ENCODE measurements at regions not wholly inside any gene's neighbourhood (a gene's known extent, or its start where the extent isn't known, plus 50 kb on each side); places are given as distances from the start of the nearest gene placed in this dataset.

DNA sequence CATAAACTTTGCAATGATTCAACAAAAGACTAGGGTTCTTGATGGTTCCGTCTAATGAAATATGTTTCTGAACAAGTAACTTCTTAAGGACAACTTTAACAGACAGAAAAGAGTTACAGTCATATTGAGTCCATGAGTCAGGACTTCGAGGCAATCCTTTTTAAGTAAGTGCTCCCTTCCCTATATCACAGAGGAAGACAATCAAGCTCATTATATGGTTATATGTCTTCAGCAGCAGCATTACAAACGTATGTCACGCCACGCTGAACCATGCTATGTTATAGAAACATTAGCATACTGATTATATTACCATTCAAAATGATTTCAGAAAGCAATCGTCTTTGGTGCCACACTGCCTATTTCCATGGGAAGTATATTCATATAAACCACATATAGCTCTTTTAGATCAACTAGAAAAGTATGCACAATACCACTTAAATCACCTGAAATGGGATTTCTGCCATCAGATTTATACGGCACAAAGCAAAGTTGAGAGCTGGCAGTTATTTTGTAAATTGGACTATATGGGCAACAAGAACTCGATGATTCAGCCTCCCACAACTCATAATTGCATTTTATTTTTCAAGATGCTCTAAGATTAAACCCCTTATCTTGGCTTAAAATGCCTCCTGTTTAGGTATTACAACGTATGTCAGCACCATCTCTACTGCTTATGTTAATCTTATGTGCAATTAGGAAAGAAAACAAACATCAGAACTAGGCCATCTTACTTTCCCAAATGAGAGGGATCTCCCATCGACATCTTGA, 111.3 kb upstream of the SAMSN1 start:
- ChIA-PET POLR2A (no interaction called here), SMC1A (ENCODE audit: uncharacterized antibody, unreplicated experiment) (no interaction called here), CTCF (no interaction called here), RAD21 (ENCODE audit: unreplicated experiment) (no interaction called here)
- no peak overlapping the region for H3K4me3 ChIP-seq
- FAIRE-seq, result no peak
- 70% methylated on average over 10 of the region's 10 CpGs for WGBS (ENCODE audit: insufficient coverage, insufficient replicate concordance, low lambda C conversion rate, missing lambda C conversion rate)
- H3K4me1 ChIP-seq (ENCODE audit: control insufficient read depth, insufficient read depth, low read length), result no peaks in the 10 kb centered on the region
- no peaks in the 10 kb centered on the region for H3K36me3 ChIP-seq (ENCODE audit: control insufficient read depth in 2 of 2, insufficient read depth in 2 of 2, low read length in 1 of 2)
- no peaks in the 10 kb centered on the region for H3K27me3 ChIP-seq (replicated peaks in 1 of 2; ENCODE audit: control insufficient read depth in 2 of 2, insufficient read depth in 2 of 2, low read length in 1 of 2)
- no peak overlapping the region for H3K4me2 ChIP-seq (ENCODE audit: control insufficient read depth, insufficient read depth)
- no peaks in the 10 kb centered on the region for H3K9me3 ChIP-seq (replicated peaks; ENCODE audit: control insufficient read depth, insufficient read depth, low read length)
- intact Hi-C loops (cut with micrococcal nuclease; ENCODE audit: unreplicated experiment), result no loop called here
- H3K9ac ChIP-seq (ENCODE audit: control insufficient read depth, insufficient read depth, low read length), result no peak overlapping the region
- BruUV-seq (replicated peaks), result no TSS peak
- H3K79me2 ChIP-seq (ENCODE audit: control insufficient read depth, insufficient read depth, low read length), result no peaks in the 10 kb centered on the region
- no peak overlapping the region for H3K27ac ChIP-seq (ENCODE audit: control insufficient read depth, insufficient read depth)
- no peak for ATAC-seq
- no peaks in the 10 kb centered on the region for H4K20me1 ChIP-seq (ENCODE audit: control insufficient read depth, insufficient read depth)
- in situ Hi-C loops (cut with MboI), result no loop called here
- H2AFZ ChIP-seq (ENCODE audit: control insufficient read depth, low read depth, low read length), result no peak overlapping the region
- no peak for TF ChIP-seq GABPA (IDR thresholded peaks at IDR 0.05; ENCODE audit: low read depth)
- TF ChIP-seq TARDBP (IDR thresholded peaks at IDR 0.05; ENCODE audit: borderline replicate concordance), result no peak
- no peak for TF ChIP-seq ZNF24 (IDR thresholded peaks at IDR 0.05)
- TF ChIP-seq EP300 (IDR thresholded peaks at IDR 0.05; ENCODE audit: borderline replicate concordance in 1 of 2, control insufficient read depth in 1 of 2, low read depth in 2 of 2, low read length in 2 of 2), result no peak
- TF ChIP-seq ATF7 (IDR thresholded peaks at IDR 0.05; ENCODE audit: low read depth), result no peak
- DNase-seq (ENCODE audit: low read depth, low spot score), result no peak

DNA sequence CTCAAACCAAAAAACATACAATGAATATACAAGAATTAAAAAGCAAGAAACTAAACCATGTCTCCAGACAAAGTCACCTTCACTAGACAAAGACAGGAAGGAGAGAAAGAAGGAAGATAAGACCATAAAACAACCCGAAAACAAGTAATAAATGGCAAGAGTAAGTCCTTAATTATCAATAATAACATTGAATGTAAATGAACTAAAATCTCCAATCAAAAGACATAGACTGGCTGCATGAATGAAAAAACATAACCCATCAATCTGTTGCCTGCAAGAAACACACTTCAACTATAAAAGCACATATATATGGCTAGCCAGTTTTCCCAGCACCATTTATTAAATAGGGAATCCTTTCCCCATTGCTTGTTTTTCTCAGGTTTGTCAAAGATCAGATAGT, 100.8 kb upstream of the SAMSN1 start:
- DNase-seq (ENCODE audit: low read depth, low spot score) (no peak), ATAC-seq (no peak), FAIRE-seq (no peak)
- no peak overlapping the region for H3K9ac ChIP-seq (ENCODE audit: control insufficient read depth, insufficient read depth, low read length)
- ChIA-PET SMC1A (ENCODE audit: uncharacterized antibody, unreplicated experiment) (no interaction called here), CTCF (no interaction called here), POLR2A (no interaction called here), RAD21 (ENCODE audit: unreplicated experiment) (no interaction called here)
- H3K4me3 ChIP-seq, result no peak overlapping the region
- BruUV-seq (replicated peaks), result no TSS peak
- TF ChIP-seq ETV6 (conservative IDR thresholded peaks at IDR 0.05 in 1 of 2, IDR thresholded peaks at IDR 0.05 in 1 of 2; ENCODE audit: borderline replicate concordance in 1 of 2, low read depth in 1 of 2) (no peak), ZNF384 (IDR thresholded peaks at IDR 0.05; ENCODE audit: borderline replicate concordance, low read depth, low read length) (no peak), CREM (IDR thresholded peaks at IDR 0.05; ENCODE audit: low read depth) (no peak), SMC3 (IDR thresholded peaks at IDR 0.05; ENCODE audit: borderline replicate concordance, low read length) (no peak)
- no peaks in the 10 kb centered on the region for H3K27me3 ChIP-seq (replicated peaks in 1 of 2; ENCODE audit: control insufficient read depth in 2 of 2, insufficient read depth in 2 of 2, low read length in 1 of 2)
- no peaks in the 10 kb centered on the region for H3K79me2 ChIP-seq (ENCODE audit: control insufficient read depth, insufficient read depth, low read length)
- H3K36me3 ChIP-seq (ENCODE audit: control insufficient read depth in 2 of 2, insufficient read depth in 2 of 2, low read length in 1 of 2), result no peaks in the 10 kb centered on the region
- no peak overlapping the region for H3K4me2 ChIP-seq (ENCODE audit: control insufficient read depth, insufficient read depth)
- in situ Hi-C loops (cut with MboI) (no loop called here), intact Hi-C loops (cut with micrococcal nuclease; ENCODE audit: unreplicated experiment) (no loop called here)
- peaks cover 3% of the 10 kb centered on the region; the same call in 2 of the 3 replicates for H3K9me3 ChIP-seq (replicated peaks; ENCODE audit: control insufficient read depth, insufficient read depth, low read length)
- WGBS (ENCODE audit: insufficient coverage, insufficient replicate concordance, low lambda C conversion rate, missing lambda C conversion rate), result 24% methylated on average over 1 of the region's 1 CpG
- H4K20me1 ChIP-seq (ENCODE audit: control insufficient read depth, insufficient read depth), result no peaks in the 10 kb centered on the region
- H3K27ac ChIP-seq (ENCODE audit: control insufficient read depth, insufficient read depth), result no peak overlapping the region
- no peaks in the 10 kb centered on the region for H3K4me1 ChIP-seq (ENCODE audit: control insufficient read depth, insufficient read depth, low read length)
- H2AFZ ChIP-seq (ENCODE audit: control insufficient read depth, low read depth, low read length), result no peak overlapping the region
